SH-SY5Y (cell line): ENCODE measurements at regions not wholly inside any gene's neighbourhood (a gene's known extent, or its start where the extent isn't known, plus 50 kb on each side); places are given as distances from the start of the nearest gene placed in this dataset.

Experiments
- GATA2 ChIP-seq: IDR thresholded peaks from 2 replicates; pipeline ENCODE4 v1.6.1; 2011; ENCODE audit warnings: mild to moderate bottlenecking, low read depth, low read length
- GATA3 ChIP-seq: IDR thresholded peaks from 2 replicates; pipeline ENCODE4 v1.6.1; 2011; ENCODE audit warnings: low read depth, mild to moderate bottlenecking, low read length, moderate library complexity

GRCh38 chr3:8011902-8012301 is 489.7 kb upstream of the LMCD1 start:
- no peak for TF ChIP-seq GATA3
- no peak for TF ChIP-seq GATA2

DNA sequence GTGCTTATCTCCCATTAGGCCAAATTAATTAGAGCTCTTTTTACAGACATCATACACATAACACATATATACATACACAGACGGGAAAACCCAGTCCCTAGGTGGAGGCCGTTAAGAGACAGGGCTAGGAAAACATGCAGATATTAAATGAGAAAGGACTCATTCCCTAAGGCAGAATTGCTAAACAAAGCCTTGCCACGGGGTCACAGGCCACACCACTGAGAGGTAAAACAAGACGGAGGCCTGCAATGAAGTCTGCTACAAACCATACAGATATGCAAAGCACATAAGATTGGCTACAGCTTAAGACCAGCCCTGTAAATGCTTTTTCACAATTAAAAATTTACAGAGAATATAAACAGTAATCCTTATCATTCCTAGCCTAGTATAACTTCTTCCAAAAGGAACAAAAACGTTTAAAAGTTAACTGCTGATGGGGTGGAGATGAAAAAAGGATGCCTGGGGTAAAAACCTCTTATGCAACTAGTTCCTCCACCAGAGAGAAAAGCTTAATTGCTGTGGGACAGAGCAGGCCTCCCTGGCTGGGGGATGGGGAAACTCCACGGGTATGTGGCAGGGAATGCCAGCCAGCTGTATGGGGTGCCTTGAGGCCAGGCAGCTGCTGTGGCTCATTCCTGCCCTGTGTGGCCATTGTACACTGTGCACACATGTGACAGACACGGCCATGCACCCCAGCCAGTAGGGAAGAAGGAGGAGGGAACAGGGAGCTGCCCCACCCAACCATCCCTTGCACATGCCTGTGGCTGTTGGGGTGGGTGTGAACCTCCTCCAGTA is 481.4 kb upstream of the LMCD1 start:
- TF ChIP-seq GATA2 (no peak), GATA3 (no peak)

DNA sequence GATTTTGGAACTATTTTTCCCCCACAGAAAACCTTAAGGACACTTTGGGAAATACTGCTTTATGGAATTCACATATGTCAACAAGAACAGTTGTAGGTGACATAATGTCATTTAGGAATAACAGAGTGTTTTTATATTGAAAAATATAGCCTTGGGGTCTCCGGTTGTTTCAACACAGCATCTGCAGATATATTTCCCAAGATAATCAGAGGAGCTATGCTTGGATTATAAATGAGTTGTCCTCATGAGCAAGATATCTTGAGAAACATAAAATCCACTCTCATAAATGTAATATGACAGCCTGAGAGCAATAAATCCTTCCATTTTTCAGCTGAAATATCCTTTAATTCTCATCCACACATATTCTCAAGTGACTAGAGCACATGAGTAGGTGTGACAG is 473.7 kb upstream of the LMCD1 start:
- TF ChIP-seq GATA3 (no peak), GATA2 (no peak)

- TF ChIP-seq GATA2 (no peak), GATA3 (no peak)
Measured at GRCh38 chr3:8050283-8050682, 451.3 kb upstream of the LMCD1 start.

DNA sequence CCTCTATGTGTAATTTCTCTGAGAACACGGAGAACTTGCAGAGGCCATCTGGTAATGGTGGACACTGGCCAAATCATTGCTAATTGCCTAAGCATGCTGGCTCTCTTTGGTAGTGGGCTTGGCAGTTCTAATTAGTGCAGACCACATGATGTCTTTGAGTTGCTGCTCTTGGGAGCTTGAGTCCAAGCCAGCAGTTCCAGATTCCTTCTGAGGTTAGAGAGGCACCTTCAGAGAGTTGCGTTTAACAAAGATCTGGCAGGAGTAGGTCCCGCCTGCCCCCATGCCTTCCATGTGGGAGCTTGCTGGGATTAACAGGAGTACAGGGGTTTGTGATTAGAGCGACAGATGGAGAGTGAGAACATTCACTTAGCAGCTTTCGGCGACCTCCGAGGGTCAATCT is 449.0 kb upstream of the LMCD1 start:
- TF ChIP-seq GATA2 (no peak), GATA3 (no peak)

GRCh38 chr3:8069471-8069870 is 432.2 kb upstream of the LMCD1 start:
- no peak for TF ChIP-seq GATA3
- TF ChIP-seq GATA2, result no peak

DNA sequence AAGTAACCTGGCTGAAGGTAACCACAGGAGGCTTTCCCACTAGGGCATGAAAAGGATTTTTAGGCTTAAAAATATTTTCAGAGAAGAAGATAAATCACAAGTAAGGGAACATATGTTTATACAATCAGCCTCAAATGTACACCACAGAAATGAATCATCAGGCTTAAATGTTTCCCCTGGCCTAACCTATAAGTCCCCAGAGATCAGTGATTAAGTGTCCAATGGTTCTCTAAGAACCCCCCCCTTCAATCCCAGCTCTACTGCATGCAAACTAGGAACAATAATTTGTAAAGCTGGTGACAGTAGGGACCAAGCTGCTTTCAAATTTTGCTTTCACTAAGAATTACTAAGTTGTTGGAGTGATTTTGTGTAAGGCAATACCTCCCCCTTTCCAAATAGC is 431.6 kb upstream of the LMCD1 start:
- TF ChIP-seq GATA3, result no peak
- TF ChIP-seq GATA2, result no peak

GRCh38 chr3:8077126-8077525 is 424.5 kb upstream of the LMCD1 start:
- TF ChIP-seq GATA3 (no peak), GATA2 (no peak)

- TF ChIP-seq GATA3 (no peak), GATA2 (no peak)
Measured at GRCh38 chr3:8080464-8080863, 421.2 kb upstream of the LMCD1 start.

- TF ChIP-seq GATA2 (no peak), GATA3 (no peak)
Measured at GRCh38 chr3:8085498-8085897, 416.1 kb upstream of the LMCD1 start.

- TF ChIP-seq GATA2, result no peak
- no peak for TF ChIP-seq GATA3
Measured at GRCh38 chr3:8087951-8088350, 413.7 kb upstream of the LMCD1 start.

GRCh38 chr3:8094415-8094814 is 407.2 kb upstream of the LMCD1 start:
- no peak for TF ChIP-seq GATA3
- TF ChIP-seq GATA2, result no peak

- no peak for TF ChIP-seq GATA3
Measured at GRCh38 chr3:8095724-8096123, 405.9 kb upstream of the LMCD1 start.

- TF ChIP-seq GATA3, result no peak
- no peak for TF ChIP-seq GATA2
Measured at GRCh38 chr3:8097690-8098089, 403.9 kb upstream of the LMCD1 start.

DNA sequence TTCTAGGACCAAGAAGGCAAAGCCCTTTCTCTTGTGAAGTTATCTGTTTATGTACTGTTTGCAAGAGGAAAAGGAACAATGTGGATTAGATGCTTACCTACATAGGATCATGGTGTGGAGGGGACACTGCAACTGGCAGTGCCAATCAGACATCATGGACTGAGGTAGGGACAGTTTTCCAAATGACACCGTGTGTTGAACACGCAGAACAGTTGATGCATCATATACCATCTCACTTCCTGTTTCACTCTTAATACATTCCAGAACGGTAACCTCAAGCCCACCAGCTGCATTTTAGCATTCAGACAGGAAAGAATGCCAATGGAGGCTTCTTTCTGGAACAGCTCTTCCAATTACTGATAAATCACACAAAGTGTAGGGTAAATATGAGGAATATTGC is 397.7 kb upstream of the LMCD1 start:
- no peak for TF ChIP-seq GATA3
- TF ChIP-seq GATA2, result no peak

DNA sequence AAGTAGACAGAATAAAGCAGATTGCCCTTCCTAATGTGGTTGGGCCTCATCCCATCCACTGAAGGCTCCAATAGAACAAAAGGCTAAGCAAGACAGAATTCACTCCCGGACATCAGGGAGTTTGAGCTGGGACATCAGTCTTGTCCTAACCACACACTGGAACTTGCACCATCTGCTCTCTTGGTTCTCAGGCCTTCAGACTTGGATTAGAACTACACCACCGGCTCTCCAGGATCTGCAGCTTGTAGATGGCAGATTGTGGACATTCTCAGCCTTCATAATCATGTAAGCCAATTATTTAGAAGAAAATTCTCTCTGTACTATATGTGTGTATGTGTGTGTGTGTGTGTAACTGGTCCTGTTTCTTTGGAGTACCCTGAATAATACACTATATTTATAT is 394.7 kb upstream of the LMCD1 start:
- TF ChIP-seq GATA2, result no peak
- TF ChIP-seq GATA3, result no peak
